Left ventricle myocardium superior (tissue), 1 donor: ENCODE measurements at regions not wholly inside any gene's neighbourhood (a gene's known extent, or its start where the extent isn't known, plus 50 kb on each side); places are given as distances from the start of the nearest gene placed in this dataset.
A peak's percentile ranks its signal among the peaks of the same experiment; 100 is the strongest.

ENCODE experiments used
- ATAC-seq: fragments of 200-7000 bp; cut with Tn5 transposase; one replicate; pipeline ENCODE4 v1.9.1; 2020; ENCODE audit warnings: mild to moderate bottlenecking, moderate library complexity
- DNase-seq: peaks from one replicate; pipeline ENCODE4 v3.0.0-alpha.2; 2020
- intact Hi-C: fragments of 100-400 bp; cut with micrococcal nuclease; formaldehyde crosslinking; loops from one replicate; pipeline ENCODE4 v1.11.0; 2022
- donor health status: DM: no; HTN: yes; CAD: no; lungs with severe emphysema.

DNA sequence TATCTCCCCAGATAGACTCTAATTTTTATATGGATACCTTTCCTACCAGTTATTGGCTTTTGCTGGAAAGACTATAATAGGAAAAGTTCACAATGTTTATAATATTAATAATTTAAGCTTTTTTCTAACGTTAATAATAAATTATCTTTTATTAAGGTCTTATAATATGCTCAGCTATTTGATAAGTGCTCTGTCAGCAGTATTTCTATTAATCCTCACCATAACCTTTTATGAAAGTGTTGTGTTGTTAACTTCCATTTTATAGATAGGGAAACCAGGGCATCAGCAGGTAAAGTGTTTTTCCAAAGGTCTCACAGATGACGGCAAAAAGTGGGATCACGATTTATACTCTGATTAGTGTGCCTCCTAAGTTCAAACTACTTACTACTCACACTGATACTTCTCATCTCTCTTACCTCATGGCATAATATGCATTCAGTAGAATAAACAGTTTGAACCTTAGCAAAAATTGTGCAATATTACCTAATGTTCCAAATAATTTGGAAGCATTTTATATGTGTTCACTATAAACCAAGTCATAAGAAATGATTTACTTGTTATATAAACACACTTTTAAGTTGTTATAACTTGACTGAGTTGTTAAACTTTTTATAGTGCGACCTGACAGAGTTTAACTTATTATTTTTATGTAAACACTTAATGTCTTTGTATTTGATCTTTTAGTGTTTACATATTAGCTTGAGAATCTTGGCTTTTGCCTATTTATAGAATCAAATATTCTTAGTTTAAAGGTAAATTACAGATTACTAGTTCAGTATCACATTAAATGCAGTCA, 274.9 kb upstream of the DCBLD2 start:
- no peak for DNase-seq
- no peak for ATAC-seq
- intact Hi-C loops, result no loop called here

DNA sequence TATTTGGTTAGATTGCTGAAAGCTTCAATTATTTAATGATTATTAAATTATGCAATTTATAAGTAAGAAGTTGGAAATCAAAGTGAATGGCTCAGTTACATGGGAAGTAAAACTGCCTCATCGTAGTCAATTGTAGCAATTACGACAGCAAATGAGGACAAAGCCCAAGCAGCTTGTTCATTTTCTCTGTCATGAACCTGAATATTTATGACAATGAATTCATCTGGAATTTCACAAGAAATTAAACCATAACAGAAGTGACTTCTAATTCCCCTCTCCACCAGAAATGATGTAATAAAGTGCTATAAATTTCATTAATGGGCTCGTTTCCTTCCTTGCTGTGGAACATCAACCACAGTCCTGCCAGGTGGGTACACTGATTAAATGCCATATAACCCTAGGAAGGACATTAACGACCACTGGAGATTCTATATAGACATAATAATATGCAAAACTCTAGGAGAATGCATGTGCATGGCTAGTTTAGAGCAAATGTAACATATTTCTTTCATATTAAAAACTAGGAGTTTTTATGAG, 273.8 kb upstream of the DCBLD2 start:
- ATAC-seq (no peak), DNase-seq (no peak)
- intact Hi-C loops, result no loop called here

- no peak for DNase-seq
- peak; percentile 26 for ATAC-seq
- intact Hi-C loops, result no loop called here
Measured at GRCh38 chr3:99172736-99173657, 271.5 kb upstream of the DCBLD2 start.

DNA sequence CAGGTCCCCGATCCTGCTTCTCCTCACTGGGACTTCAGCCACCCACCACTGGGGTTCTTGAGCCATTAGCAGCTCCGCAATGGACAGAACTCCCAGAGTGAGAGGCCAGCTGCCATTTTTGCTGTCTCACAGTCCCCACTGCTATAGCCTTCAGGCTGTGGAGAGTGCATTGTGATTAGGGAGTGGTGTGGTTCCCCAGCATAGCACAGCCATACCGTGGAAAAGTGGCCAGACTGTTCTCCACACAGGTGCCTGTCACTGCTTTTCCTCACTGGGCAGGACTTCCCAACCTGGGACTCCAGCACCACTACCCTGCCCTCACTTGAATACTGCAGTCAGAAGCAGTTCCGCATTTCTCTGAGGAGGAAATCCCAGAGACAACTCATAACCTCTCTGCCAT, 270.3 kb upstream of the DCBLD2 start:
- ATAC-seq (no peak), DNase-seq (no peak)
- intact Hi-C loops, result no loop called here

DNA sequence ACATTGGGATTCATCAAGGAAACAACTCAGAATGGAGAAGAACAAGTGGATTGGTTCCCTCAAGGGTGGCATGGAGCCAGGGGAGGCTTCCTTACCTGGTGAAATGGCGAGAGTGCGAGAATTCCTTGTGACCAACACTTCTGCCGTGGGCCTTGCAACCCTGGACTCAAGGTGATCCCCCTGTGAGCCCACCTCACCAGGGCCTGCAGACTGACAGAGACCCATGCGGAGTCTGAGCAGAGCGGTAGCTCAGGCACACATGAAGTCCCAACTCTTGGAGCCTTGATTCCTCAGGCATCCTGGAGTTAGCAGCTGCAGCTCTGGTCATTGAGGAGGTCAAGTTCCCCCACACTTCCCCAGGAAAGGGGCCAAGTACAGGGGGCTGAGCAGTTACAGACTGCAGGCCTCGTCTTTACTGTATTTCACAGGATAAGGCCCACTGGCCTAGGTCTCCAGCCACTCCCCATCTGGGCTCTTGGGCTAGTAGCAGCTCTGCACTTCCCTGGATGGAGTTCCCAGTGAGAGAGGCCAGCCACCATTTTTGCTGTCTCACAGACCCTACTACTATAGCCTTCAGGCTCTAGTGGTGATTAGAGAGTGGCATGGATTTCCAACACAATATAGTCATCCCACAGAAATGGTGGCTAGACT, 269.5 kb upstream of the DCBLD2 start:
- intact Hi-C loops, result no loop called here
- DNase-seq (no peak), ATAC-seq (no peak)

- no peak for DNase-seq
- intact Hi-C loops, result no loop called here
Measured at GRCh38 chr3:99167071-99167470, 265.6 kb upstream of the DCBLD2 start.

DNA sequence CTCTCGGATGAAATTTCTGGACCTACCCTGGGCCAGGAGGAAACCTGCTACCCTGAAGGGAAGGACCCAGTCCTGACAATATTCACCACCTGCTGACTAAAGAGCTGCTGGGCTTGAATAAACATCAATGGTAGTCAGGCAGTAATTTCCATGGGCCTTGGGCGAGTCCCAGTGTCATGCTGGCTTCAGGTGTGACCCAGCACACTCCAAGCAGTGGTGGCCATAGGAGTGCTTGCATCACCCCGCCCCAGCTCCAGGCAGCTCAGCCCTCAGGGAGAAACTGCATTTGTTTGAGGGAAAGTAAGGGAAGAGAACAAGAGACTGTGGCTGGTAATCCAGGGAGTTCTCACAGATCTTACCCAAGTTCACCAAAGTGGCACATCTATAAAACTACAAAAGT, 261.8 kb upstream of the DCBLD2 start:
- DNase-seq (no peak), ATAC-seq (no peak)
- intact Hi-C loops, result no loop called here

More at GRCh38 chr3:99167071-99167470, 265.6 kb upstream of the DCBLD2 start:
- ATAC-seq, result no peak

GRCh38 chr3:99159220-99159762, 257.8 kb upstream of the DCBLD2 start:
- DNase-seq, result no peak
- intact Hi-C loops, result no loop called here
- no peak for ATAC-seq

DNA sequence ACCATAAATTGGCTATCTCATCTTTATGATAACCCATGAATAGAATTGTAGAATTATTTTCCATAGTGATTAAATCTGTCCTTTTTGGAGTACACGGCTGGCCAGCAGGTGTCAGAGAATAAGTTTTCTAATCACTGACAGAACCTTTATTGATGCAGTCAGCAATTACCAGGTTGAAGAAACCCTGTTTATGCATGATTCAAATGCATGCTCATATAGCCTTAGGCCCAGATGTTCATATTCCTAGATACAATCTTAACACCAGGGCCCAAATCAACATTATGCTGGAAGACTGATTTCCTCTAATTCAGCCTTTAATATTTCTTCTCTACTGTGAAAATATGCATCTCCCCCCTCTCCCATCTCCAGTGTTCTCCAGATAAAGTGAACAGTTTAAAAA, 243.5 kb upstream of the DCBLD2 start:
- DNase-seq, result no peak
- intact Hi-C loops, result no loop called here
- ATAC-seq, result no peak

- ATAC-seq (no peak), DNase-seq (no peak)
- intact Hi-C loops, result no loop called here
Measured at GRCh38 chr3:99143493-99143892, 242.0 kb upstream of the DCBLD2 start.

DNA sequence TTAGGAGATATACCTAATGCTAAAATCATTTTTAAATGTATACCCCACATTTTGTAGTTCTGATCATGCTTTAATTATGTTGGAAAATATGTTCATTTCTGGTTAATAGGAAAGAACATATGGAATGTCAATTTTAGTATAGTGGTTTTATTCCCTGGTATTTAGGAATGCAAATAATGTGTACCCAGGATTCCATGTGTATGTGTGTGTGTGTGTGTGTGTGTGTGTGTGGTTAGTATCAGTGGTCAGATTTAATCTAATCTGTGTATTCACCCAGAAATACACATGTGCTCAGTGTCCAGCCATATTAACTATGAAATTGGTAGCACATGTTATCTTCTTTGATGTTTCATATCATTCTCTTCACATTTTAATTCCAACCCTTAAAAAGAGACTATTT, 233.5 kb upstream of the DCBLD2 start:
- intact Hi-C loops, result no loop called here
- DNase-seq (no peak), ATAC-seq (no peak)

DNA sequence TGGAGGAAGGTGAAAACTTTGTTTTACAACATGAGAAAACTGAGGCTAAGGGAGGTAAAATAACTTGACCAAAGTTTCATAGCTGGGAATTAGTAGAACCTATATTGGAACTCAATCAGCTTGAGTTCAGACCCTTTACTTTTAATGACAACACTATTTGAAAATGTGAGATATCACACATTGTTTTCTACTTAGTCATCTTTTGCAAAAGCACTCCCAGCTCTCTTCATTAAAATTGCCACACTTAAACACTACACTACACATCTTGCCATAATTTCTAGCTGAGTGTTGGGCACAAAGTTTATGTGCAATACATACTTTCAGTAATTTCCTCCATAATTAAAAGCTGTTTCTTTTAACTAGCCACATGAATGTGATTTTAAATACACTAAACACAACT, 230.4 kb upstream of the DCBLD2 start:
- ATAC-seq (no peak), DNase-seq (no peak)
- intact Hi-C loops, result no loop called here

DNA sequence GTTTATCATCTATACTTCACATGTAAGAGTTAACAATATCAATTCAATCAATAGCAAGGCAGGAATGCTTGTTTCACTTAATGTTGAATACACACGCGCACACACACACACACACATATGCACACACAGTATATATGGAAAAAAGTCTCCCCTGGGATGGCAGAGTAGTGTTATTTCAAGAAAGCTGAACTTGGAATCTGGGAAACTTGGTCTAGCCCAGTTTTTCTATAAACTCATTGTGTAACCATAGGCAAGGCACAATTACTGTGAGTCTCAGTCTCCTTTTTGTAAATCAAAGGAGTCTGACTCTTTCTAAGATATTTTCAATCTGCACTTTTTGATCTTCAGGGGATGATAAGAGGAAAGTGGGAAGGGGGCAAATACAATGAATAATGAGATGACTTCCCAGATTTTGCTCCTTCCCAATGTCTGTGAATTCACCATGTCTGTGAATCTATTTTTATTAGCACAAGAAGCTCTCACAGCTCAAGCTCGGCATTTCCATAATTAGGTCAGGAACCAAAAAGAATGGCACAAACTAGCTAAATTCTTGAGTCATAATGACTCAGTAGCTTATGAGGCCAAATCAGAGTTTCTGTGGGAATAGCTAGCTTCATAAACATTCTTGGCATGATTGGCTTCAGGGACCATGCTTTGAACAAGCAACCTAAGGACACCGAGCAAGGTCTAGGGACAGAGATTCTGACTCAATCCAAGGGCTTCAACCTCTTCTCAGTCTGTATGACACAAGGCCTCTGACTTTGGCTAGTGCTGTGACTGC, 227.4 kb upstream of the DCBLD2 start:
- DNase-seq (no peak), ATAC-seq (peak; percentile 84)
- intact Hi-C loops, result no loop called here

- intact Hi-C loops, result no loop called here
- DNase-seq (no peak), ATAC-seq (peak; percentile 20)
Measured at GRCh38 chr3:99128235-99128634, 226.7 kb upstream of the DCBLD2 start.

GRCh38 chr3:99126316-99126715, 224.8 kb upstream of the DCBLD2 start:
- ATAC-seq (no peak), DNase-seq (no peak)
- intact Hi-C loops, result no loop called here

DNA sequence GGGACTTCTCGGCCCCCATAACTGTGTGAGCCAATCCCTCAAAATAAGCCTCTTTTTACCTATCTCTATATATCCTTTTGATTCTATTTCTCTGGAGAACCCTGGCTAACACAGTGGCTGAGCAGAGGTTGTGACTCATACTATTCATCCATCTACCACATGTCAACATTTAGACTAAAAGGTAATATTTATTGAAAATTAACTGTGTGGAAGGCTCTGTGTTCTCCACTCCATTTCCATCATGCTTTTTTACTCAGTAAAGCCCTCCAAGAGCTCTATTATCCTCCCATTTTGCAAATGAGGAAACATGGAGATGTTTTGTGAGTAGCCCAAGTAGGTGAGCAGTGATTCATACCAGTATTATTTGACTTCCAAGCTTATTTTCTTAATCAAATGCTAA, 217.9 kb upstream of the DCBLD2 start:
- intact Hi-C loops, result no loop called here
- DNase-seq (no peak), ATAC-seq (no peak)

GRCh38 chr3:99118381-99118780, 216.9 kb upstream of the DCBLD2 start:
- DNase-seq, result no peak
- no peak for ATAC-seq
- intact Hi-C loops, result no loop called here

DNA sequence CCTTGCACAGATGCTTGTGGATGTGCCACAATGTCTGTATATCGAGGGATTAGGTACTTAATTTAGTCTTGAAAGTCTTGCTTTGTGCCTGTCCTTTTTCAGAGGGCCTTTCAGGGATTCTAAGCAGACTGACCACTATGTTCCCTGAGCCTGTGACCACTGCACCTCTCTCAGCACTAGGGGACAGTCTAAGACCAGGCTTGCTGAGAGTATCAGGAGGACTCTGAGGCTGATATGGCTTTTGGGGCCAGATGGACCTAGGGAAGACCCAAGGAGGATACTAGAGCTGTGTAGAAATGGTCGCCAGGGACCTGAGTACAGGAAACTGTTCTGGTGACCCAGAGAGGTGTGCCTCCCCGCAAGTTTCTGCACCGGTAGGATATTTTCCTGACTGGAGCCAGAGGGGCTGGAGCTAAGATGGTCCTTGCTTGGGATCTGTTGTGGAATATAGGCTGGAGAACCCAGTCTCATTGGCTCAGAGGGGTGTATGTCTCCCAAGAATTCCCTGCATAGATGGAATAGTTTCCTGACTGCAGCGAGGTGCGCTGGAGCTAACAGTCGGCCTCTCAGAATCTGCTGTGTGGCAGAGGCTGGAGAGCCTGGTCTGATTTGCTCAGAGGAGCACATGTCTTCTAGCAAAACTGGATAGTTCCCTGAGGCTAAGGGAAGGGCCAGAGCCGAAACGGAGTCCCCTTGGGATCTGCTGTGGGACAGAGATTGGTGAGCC, 213.2 kb upstream of the DCBLD2 start:
- ATAC-seq (no peak), DNase-seq (no peak)

More for the DNA sequence above, 213.2 kb upstream of the DCBLD2 start:
- intact Hi-C loops, result no loop called here
